Thyroid gland (tissue), 4 donors: ENCODE measurements at regions not wholly inside any gene's neighbourhood (a gene's known extent, or its start where the extent isn't known, plus 50 kb on each side); places are given as distances from the start of the nearest gene placed in this dataset.

ENCODE experiments used
- POLR2A ChIP-seq, 2 donors: fragments of 450-650 bp; IDR thresholded peaks; one replicate each; pipeline ENCODE4 v1.6.1; 2017; ENCODE audit warnings: antibody characterized with exemption in 2 of 2, mild to moderate bottlenecking in 2 of 2, moderate library complexity in 1 of 2
- TF ChIP-seq, protein P1 (sequence below), 6 experiments: fragments of 200-600 bp in 3 of 6; fragments of 450-650 bp in 3 of 6; sonication (generic) in 3 of 6; IDR thresholded peaks; one replicate each; pipeline ENCODE4 v1.5.1; 2016 to 2019; ENCODE audit warnings: antibody characterized with exemption in 6 of 6, mild to moderate bottlenecking in 2 of 6, inconsistent platforms in 1 of 6, moderate library complexity in 1 of 6

- TF ChIP-seq, protein P1, sequence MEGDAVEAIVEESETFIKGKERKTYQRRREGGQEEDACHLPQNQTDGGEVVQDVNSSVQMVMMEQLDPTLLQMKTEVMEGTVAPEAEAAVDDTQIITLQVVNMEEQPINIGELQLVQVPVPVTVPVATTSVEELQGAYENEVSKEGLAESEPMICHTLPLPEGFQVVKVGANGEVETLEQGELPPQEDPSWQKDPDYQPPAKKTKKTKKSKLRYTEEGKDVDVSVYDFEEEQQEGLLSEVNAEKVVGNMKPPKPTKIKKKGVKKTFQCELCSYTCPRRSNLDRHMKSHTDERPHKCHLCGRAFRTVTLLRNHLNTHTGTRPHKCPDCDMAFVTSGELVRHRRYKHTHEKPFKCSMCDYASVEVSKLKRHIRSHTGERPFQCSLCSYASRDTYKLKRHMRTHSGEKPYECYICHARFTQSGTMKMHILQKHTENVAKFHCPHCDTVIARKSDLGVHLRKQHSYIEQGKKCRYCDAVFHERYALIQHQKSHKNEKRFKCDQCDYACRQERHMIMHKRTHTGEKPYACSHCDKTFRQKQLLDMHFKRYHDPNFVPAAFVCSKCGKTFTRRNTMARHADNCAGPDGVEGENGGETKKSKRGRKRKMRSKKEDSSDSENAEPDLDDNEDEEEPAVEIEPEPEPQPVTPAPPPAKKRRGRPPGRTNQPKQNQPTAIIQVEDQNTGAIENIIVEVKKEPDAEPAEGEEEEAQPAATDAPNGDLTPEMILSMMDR (IDR thresholded peaks at IDR 0.05), result no peak
- TF ChIP-seq POLR2A (IDR thresholded peaks at IDR 0.05), result no peak
These were observed 74.1 kb upstream of the SDK2 start for GRCh38 chr17:73718362-73718761.
